Glutamatergic neuron (in vitro differentiated cells): ENCODE measurements at regions not wholly inside any gene's neighbourhood (a gene's known extent, or its start where the extent isn't known, plus 50 kb on each side); places are given as distances from the start of the nearest gene placed in this dataset.

Experiments used
- DNase-seq: peaks from one replicate; pipeline ENCODE4 v3.0.0; 2022
- H3K27ac Mint-ChIP-seq: one replicate; pipeline ENCODE4 v1.8.0; 2020; ENCODE audit warnings: mild to moderate bottlenecking, mixed read lengths, inconsistent platforms; ENCODE audit not compliant: unreplicated experiment
- H3K27me3 Mint-ChIP-seq: one replicate; pipeline ENCODE4 v1.8.0; 2020; ENCODE audit warnings: mild to moderate bottlenecking, moderate library complexity, mixed read lengths, inconsistent platforms; ENCODE audit not compliant: unreplicated experiment
- H3K36me3 Mint-ChIP-seq: one replicate; pipeline ENCODE4 v1.8.0; 2020; ENCODE audit warnings: mild to moderate bottlenecking, mixed read lengths, inconsistent platforms; ENCODE audit not compliant: unreplicated experiment
- H3K4me1 Mint-ChIP-seq: one replicate; pipeline ENCODE4 v1.8.0; 2020; ENCODE audit warnings: mild to moderate bottlenecking, low read depth, mixed read lengths, inconsistent platforms; ENCODE audit not compliant: unreplicated experiment
- H3K4me3 Mint-ChIP-seq: one replicate; pipeline ENCODE4 v1.8.0; 2020; ENCODE audit warnings: mild to moderate bottlenecking, mixed read lengths, inconsistent platforms; ENCODE audit not compliant: unreplicated experiment
- H3K9me3 Mint-ChIP-seq: one replicate; pipeline ENCODE4 v1.8.0; 2020; ENCODE audit warnings: mild to moderate bottlenecking, moderate library complexity, mixed read lengths, inconsistent platforms; ENCODE audit not compliant: unreplicated experiment
- CTCF ChIP-seq: fragments of 200-600 bp; sonication (generic); IDR thresholded peaks from one replicate; pipeline ENCODE4 v1.5.0; 2021; ENCODE audit not compliant: partially characterized antibody, unreplicated experiment

GRCh38 chr21:24840287-24840686 lies 767.0 kb downstream of the MRPL39 start:
- Mint-ChIP-seq H3K36me3 (no peaks in the 10 kb centered on the region), H3K27ac (no peak overlapping the region), H3K27me3 (no peaks in the 10 kb centered on the region), H3K4me1 (no peaks in the 10 kb centered on the region), H3K9me3 (peaks cover 2% of the 10 kb centered on the region), H3K4me3 (no peak overlapping the region)
- no peak for TF ChIP-seq CTCF
- no peak for DNase-seq

GRCh38 chr21:24832961-24833360 lies 774.3 kb downstream of the MRPL39 start:
- Mint-ChIP-seq H3K4me1 (no peaks in the 10 kb centered on the region), H3K36me3 (no peaks in the 10 kb centered on the region), H3K4me3 (no peak overlapping the region), H3K27me3 (no peaks in the 10 kb centered on the region), H3K9me3 (no peaks in the 10 kb centered on the region), H3K27ac (no peak overlapping the region)
- DNase-seq = no peak
- no peak for TF ChIP-seq CTCF

- H3K36me3 Mint-ChIP-seq = no peaks in the 10 kb centered on the region
- H3K4me3 Mint-ChIP-seq = no peak overlapping the region
- no peak overlapping the region for H3K27ac Mint-ChIP-seq
Measured at GRCh38 chr21:24829397-24829796, 777.9 kb downstream of the MRPL39 start.

GRCh38 chr21:24826822-24827221 lies 780.5 kb downstream of the MRPL39 start:
- Mint-ChIP-seq H3K27ac (no peak overlapping the region), H3K36me3 (no peaks in the 10 kb centered on the region), H3K9me3 (peaks cover 4% of the 10 kb centered on the region), H3K27me3 (peaks cover 3% of the 10 kb centered on the region), H3K4me1 (no peaks in the 10 kb centered on the region), H3K4me3 (no peak overlapping the region)
- no peak for TF ChIP-seq CTCF
- no peak for DNase-seq

More at GRCh38 chr21:24829397-24829796, 777.9 kb downstream of the MRPL39 start:
- TF ChIP-seq CTCF = no peak
- Mint-ChIP-seq H3K27me3 (no peaks in the 10 kb centered on the region), H3K9me3 (peaks cover 4% of the 10 kb centered on the region), H3K4me1 (no peaks in the 10 kb centered on the region)
- no peak for DNase-seq

GRCh38 chr21:24825348-24825747 lies 781.9 kb downstream of the MRPL39 start:
- peaks cover 4% of the 10 kb centered on the region for H3K9me3 Mint-ChIP-seq
- H3K4me3 Mint-ChIP-seq = no peak overlapping the region

More at GRCh38 chr21:24825348-24825747, 781.9 kb downstream of the MRPL39 start:
- Mint-ChIP-seq H3K36me3 (no peaks in the 10 kb centered on the region), H3K27me3 (peaks cover 3% of the 10 kb centered on the region), H3K27ac (no peak overlapping the region), H3K4me1 (no peaks in the 10 kb centered on the region)
- no peak for DNase-seq
- no peak for TF ChIP-seq CTCF
